NCI-H1417 (cell line): ENCODE measurements at regions not wholly inside any gene's neighbourhood (a gene's known extent, or its start where the extent isn't known, plus 50 kb on each side); places are given as distances from the start of the nearest gene placed in this dataset.

ENCODE experiments used
- DNase-seq, 3 experiments: peaks; one replicate each; lab custom pipeline; 2025; lab: John Stamatoyannopoulos, UW

DNA sequence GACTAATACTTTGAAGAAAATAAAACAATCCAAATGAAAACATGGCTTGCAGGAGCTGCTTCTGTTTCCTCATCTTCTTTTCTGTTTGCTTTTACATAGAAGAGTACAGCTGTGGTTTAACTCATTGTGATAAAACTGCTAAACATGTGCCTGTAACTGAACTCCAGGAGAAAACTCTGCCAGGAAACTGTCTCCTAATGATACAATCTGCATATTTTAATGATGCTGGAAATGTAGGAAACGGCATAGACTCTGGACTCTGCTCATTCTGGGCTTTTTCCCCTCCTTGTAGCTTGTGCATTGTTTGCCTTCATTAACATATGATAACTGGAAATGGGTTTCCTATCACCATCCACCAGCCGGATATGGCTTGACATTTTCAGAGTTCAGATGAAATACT, 813.3 kb upstream of the WWC1 start:
- no peak for DNase-seq

DNA sequence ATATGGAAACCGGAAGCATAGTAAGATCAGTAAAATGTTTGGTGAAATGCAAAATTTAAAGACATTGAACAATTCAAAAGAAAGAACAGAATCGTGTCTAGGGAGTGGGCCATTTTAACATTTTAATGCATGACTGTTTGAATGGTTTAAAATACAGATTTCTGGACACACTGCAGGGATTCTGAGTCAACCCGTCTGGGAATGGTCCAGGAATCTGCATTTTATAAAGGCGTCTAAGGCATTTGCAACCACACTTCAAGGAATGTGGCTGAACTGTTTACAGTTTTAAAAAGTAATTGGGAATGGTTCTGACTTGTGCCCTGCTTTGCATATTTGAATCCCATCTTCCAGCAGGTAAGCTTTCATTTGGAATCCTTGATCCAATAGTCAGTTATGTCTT, 811.7 kb upstream of the WWC1 start:
- DNase-seq: no peak

DNA sequence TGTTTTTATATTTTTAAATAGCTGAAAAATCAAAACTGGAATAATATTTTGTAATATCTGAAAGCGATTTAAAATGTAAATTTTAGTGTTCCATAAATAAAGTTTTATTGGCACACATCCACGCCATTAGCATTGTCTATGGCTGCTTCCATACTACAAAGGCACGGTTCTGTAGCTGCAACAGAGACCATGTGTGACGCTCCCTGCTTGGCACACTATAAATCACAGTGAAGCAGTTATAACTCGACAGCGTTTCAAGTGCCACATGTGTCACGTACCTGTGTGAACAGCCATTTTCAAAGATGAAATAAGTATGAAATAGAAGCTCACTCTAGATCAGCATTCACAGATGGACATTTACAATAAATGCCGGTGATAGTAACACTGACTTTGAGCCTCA, 810.1 kb upstream of the WWC1 start:
- DNase-seq: peak in 2 of 3 experiments; percentile 18 to 31

DNA sequence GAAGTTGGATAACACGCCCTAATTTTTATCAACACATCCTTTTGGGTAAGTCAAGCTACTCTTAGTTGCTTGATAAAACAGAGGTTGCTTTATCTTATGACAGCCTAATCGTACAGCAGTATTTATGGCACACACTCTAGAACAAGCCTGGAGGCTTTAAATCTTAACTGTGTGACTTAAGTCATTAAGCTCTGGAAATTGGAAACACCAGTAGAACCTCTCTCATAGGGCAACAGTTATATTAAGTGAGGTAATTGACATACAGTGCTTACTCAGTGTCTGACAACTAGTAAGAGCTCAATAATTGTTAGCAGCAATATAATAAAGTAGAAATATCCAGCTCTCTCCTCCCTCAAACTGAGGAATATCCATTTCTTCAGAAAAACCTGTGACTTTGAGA, 808.9 kb upstream of the WWC1 start:
- DNase-seq: no peak

DNA sequence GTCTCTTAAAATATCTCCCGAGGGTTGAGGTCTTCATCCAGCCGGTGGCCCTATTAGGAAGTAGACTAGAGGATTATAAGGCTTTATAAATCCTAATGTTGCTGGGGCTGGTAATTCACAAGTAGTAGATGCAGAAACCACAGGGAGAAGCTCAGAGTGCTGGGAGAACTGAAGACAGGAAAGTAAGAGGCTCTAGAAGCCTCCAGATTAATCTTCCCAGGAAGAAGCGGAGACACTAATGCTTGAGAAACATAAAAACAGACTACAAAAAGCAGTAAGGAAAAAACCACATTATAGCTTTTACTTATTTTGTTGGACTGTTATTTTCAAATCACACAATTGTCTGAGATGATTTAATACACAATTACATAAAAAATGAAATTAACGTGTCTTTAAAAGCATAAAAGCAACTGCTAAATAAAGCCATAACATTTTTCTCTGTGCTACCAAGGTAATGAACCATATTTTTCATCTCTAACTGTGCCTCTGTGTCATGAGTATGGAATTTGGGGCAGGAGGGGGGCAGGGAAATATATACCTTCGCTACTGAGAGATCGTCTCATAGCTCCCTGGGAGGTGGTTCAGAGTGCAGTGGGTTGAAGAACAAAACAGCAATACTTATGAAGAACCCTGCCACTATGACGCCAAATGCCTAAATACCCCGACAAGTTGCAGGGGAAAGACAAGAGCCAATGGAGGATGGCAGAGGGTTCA, 806.2 kb upstream of the WWC1 start:
- DNase-seq: no peak

DNA sequence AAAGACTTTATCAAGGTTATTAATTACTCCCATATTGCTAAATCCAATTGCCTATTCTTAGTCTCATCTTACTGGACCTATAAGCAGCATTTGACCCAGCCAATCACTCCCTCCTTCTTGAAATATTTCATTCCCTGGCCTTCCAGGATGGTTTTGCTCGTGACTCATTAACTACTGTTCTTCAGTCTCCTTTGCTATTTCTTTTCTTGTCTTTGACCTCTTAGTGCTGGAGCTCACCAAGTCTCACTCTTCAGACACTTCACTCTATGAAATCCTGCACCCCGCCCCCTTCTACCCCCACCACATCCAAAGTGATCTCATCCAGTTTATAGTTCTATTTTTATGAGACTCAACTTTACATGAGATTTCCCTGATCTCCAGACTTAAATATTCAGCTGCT, 803.1 kb upstream of the WWC1 start:
- DNase-seq: no peak

DNA sequence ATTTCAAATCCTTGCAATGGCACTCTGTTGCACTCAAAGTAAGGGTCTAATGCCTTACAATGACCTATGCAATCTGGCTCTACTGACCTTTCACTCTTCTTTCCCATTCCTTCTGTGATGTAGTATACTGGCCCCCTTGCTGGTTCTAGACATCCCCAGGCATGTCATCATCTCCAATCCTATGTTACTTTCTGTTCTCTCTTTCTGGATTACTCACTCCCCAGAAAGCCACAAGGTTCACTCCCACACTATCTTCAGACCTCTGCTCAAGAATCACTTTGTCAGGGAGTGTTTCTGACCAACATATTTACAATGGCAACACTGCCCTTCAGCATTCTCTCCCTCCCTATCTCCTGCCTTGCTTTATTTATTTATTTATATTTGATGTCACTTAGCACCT, 802.2 kb upstream of the WWC1 start:
- no peak for DNase-seq

DNA sequence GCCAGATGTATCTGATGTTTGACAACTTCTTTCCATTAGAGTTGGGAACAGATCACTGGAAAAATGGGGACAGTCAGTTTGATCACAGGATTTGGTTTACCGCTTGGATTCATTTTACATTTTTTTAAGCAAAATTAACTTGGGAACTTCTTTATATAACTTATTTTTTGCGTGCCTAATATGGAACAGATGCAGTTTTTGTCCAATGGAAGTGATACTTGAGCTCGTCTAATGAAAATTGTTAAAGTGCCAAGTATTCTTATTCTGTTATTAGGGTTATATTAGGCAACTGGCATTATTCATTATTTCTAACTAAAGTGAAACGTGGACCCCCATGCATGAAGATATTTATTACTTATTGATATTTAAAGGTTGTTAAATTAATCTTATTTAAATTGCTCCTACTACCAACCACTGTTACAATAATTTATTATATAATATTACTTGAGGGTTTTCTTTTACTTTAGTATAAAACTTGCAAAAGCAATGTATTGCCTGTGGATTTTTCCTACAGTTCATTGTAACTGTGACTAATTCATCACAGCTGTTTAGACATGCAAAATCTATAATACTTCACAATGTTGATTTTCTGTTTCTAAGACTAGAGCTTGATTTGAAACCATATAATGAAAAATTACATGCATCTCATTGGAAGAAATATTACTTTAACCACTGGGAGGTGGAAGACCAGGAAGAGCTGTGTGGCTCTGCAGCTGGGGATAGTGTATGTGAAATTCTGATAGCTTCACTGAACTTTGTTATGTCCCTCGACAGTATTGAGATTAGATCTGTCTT, 787.3 kb upstream of the WWC1 start:
- no peak for DNase-seq

DNA sequence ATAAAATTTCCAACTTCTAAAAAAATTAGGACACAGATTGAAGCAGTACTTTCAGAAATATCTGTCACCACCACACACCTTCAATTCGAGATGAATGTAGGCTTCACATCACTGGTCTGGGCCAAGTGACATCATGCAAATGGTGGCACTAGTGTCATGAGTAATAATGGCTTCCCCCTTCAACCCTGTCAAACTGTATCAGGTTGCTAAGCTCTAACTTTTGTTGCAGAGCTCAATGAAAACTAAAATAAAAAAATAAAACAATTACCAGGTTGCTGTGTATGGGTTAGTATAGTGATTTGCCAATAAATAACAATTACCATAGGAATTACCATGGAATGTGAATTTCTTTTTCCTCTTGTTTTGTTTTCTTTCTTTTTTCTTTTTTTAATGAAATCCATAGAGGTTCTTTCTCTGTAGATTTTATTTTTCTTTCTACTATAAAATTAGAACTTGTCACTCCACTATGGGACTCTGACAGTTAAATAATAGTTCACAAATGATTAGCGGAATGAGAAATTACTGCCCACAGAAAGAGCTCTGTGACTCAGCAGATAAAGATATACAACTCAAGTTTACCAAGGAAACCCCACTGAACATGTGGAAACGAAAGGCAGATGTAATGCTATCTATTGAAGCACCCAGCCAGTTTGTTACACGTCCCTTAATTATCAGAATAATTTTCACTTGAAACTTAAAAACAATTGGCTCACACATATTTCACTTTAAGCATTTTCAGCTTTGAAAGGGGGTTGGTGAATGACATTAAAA, 783.8 kb upstream of the WWC1 start:
- no peak for DNase-seq

DNA sequence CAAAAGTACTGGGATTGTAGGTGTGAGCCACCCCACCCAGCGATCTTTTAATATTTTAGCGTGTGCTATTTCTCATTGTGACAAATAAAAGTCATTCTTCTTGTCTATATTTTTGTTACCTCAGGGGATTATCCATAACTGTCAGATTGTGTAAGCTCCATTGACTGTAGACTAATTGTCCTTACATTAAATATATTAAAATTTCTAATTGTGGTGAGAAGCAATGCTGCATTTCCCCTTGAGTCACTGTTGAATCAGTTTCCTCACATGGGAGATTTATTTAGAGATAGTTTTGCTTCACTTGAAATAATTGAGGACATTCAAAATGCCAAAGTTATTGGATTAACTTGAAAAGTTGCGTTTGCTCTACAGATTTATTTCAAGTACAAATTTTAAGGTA, 782.4 kb upstream of the WWC1 start:
- DNase-seq: no peak

DNA sequence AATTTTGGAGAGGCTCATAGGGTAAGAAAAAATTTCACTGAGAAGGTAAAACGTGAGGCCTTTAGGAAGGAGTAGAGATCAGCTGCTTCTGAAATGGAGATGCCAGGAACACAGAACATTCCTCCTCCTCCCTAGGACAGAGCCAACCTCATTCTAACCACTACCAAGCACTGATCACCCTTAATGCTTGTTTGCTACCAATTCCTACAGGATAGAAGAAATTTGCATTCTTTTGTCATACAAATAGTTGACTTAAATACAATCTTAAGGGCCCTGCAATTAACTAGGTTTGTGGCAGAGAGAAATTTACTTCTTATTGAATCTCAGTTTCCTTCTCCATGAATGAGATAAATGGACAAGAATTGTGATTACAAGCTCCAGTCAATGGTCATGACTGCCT, 780.2 kb upstream of the WWC1 start:
- DNase-seq: no peak

DNA sequence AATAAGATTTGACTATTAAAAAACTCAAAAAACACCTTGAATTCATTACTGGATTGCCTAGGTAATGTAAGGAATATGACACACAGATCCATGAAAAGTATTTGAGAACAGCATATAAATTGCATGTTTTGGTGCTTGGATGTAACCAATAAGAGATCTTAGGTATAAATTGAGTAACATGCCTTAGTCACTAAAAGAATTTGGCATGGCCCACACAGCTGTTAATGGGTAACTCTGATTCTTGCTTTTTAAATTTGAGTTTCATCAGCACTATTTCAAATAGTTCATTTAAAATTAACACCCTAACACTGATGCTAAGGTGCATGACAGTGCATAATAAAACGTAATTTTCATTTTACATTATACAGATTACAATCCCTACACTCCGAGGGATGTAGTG, 779.3 kb upstream of the WWC1 start:
- no peak for DNase-seq

DNA sequence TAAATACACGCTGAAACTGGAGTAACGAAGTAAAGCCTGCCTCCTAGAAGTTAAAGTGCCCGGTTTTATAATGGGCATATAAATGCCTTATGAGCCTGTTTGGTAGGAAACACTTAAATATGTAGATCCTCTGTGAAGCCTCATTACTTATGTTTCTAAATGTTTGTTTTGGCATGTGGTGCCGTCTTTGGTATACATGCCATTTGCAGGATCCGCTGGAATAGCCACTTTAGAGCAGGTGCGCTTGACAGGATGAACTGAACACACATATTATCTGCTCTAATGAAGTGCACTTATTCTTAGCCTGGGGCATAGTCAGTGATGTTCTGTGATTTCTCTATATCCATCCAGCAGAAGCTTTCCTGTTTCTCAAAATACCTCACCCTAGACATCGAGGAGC, 778.1 kb upstream of the WWC1 start:
- peak; percentile 61 to 95 (median 91) for DNase-seq

DNA sequence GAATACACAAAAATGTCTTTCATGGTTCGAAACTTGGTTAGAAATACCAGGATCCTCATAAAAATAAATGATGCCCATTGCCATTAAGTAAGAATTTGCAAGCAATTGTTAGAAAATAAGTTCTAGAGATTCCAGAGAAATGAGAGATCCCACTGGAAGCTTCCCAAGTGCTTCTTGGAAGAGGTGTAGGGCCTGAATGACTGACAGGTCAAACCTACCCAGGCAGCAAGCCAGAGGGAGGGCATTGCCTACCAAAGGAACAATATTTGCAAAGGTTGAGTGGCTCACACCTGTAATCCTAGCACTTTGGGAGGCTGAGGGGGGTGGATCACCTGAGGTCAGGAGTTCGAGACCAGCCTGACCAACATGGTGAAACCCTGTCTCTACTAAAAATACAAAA, 777.0 kb upstream of the WWC1 start:
- no peak for DNase-seq

DNA sequence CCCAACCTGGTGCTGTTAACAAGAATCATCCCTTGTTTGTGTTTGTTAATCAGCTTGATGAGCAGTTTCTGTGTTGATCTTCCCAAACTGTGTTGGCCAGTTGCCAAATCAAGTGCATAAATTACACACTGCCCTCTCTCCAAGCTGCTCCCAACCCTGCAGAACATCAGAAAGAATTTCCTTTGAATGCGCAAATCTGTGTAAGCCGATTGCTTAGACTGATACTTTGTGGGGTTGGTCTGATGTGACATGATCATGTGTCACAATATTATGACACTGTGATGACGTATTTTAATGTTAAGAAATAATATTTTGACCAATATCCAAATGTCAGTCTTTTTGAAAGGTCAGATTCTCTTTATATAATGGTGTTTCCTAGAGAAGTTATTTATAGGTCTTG, 766.4 kb upstream of the WWC1 start:
- DNase-seq: peak in 1 of 3 experiments; percentile 45

DNA sequence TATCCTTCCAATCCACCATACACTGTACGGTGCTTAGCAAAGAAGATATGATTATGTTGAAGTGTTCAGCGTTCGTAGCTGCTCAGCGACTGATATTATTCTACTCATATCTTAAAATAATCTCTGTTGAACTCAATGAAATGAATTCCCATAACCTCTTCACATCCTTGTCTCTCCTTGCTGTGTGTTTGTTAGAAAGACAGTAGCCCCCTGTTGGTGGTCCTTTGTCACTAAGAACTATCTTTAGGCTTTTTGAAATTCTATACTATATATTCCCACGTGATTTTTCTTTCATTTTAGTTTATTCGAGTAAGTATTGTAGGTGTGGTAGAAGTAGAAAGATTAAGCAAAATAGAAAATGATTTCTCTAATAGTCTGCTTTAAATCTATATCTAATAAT, 762.8 kb upstream of the WWC1 start:
- no peak for DNase-seq

DNA sequence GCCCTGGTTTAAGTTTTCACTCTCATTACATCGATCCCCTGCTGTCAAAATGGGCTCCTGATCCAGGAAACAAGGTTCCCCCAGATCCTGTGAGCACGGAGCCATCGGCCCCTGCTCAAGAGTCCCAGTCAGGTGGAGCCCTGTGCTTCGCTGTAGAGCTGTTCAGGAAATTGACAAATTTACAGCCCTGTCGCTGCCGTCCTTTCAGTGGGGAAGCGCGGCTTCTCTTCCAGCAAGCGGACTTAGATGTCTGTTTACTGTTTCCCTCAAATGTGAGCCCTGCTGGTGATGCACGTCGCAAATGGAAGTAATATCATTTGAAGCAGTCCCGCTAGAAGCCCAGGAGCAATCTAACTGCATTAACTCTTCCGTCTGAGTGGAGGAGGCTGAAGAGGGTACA, 760.9 kb upstream of the WWC1 start:
- no peak for DNase-seq

DNA sequence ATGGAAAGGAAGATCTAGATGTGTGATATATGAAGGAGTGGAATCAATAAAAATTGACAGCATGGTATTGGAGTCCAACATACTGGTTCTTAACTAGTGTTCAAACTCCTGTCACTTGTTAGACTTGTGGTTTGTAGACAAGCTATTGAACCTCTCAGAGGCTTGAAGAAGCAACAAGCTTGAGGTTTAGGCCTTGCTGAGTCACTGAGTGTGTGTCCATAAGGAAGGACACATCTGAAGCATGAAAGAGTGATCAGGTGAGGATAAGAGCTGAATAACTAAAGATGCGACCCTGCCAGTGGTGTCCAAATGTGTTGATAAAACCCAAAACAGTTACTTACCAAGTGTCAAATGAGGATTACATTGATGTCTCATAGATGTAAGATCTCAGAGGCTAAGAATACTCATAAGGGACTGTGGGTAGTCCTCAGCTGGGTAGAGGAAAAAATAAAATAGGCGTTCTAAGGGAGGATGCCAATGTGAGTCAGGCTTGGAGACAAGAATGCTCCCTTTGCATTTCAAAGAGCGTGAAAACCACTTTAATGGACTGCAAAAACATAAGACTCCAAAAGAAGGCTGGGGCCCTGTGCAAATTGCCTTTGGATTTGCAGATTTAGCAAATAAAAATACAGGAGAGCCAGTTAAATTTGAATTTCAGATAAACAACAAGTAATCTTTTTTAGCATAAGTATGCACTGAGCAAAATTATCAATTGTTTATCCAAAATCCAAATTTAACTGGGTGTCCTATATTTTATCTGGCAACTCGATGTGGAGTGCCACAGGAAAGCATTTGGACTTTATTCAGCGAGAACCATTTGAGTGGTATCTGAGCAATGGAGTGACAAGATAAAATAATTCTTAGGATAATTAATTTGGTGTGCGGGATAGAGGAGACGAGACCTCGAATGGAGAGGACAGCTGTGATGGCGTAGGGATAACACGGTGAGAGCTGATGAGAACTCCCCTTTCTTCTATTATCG, 757.3 kb upstream of the WWC1 start:
- DNase-seq: no peak

DNA sequence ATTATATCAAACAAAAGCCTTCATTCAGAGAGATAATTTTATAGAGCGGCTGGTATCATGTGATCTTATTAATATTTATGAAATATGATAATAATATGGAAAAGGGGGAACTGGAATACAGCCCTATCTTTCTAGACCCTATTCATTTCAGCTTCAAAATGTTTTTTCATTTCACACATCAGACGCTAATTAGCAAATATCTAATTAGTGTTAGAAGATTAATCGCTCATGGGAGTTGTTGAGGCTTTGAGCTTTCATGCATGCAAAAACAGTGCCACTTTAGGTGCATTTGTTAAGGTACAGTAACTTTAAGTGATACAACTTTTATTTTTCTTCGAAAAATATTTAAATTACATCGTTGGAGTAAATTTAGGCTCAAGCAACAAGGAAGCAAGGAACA, 751.7 kb upstream of the WWC1 start:
- no peak for DNase-seq

DNA sequence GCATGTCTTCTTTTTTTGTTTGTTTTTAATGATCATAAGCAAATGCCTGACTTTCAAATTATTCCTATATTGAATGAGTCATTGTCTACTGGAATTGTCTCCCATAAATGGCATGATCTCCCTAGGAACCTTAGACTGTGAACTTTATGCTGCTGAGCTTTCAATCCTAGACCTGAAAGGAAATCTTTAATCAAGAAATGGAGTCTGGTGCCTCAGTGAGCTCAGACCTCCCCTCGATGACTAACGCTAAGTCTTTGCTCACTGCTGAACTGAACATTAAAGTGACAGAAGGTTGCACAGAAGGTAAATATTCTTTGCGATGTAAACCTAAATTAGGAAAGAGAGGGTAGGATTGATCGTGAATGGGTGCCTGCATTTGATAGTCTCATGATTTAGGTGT, 745.2 kb upstream of the WWC1 start:
- no peak for DNase-seq

DNA sequence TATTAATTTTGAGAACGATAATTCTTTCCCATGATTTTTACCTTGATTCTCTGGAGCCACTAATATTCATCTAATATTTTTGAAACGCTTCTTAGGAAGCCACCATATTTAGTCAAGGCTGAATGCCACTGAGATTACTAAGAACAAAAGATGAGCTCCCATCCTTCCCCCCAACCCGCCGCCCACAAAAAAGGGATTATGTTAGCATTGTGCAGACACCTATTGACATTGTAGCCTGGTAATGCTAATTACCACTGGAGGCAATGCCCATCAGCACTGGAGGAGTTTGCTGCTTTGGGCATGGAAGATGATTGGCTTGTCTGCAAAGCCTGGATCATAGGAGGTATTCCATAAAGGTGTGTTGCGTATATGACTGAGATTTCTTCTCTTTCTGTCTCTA, 739.1 kb upstream of the WWC1 start:
- no peak for DNase-seq

DNA sequence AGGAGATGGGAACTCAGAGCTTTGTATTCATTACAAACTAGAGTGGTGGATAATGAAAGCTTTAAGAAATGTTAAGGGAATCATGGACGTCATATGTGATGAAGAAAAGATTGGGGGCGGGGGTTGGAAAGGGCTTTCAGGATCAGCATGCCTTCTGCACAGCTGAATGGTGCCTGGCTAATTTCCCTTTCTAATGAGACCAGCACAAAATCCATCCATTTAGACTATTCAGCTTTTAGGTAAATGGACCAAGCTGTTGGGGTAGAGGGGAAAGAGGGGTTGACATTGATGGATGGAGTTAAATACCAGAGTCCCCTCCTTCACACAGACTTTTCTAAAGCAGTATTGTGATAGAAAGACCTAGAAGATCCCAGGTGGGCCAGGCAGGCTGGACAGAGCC, 737.9 kb upstream of the WWC1 start:
- no peak for DNase-seq
